GM12878 (cell line): ENCODE measurements at regions not wholly inside any gene's neighbourhood (a gene's known extent, or its start where the extent isn't known, plus 50 kb on each side); places are given as distances from the start of the nearest gene placed in this dataset.

Experiments used
- ATAC-seq: fragments of 200-7000 bp; cut with Tn5 transposase; 3 replicates; pipeline ENCODE4 v1.9.1; 2020; ENCODE audit warnings: mild to moderate bottlenecking, moderate library complexity
- BruUV-seq: library from RNA; stranded (reverse); fragments of 400-500 nt; replicated peaks from 2 replicates; lab custom pipeline; 2021; lab: Mats Ljungman, UMichigan
- CTCF ChIA-PET: fragments of 300-600 bp; sonication (Branson Sonifier 250); formaldehyde crosslinking; extraction: SDS; loops from one replicate; lab custom pipeline; 2021; ENCODE audit warnings: inconsistent platforms; lab: Yijun Ruan, JAX
- POLR2A ChIA-PET: fragments of 350-600 bp; formaldehyde crosslinking; extraction: SDS; loops from one replicate; lab custom pipeline; 2021; ENCODE audit warnings: inconsistent platforms; lab: Charles Lee
- RAD21 ChIA-PET: fragments of 300-600 bp; sonication (Branson Sonifier 250); formaldehyde crosslinking; loops from one replicate; lab custom pipeline; 2023; ENCODE audit warnings: antibody characterized with exemption; ENCODE audit not compliant: unreplicated experiment; lab: Charles Lee
- SMC1A ChIA-PET: fragments of 300-600 bp; sonication (Branson Sonifier 250); formaldehyde crosslinking; loops from one replicate; lab custom pipeline; 2023; ENCODE audit not compliant: unreplicated experiment, uncharacterized antibody; lab: Charles Lee
- DNase-seq: peaks from one replicate; pipeline ENCODE4 v3.0.0-alpha.2; 2011; ENCODE audit warnings: low read depth, low spot score
- FAIRE-seq: peaks from 3 replicates; lab custom pipeline; 2011; peaks lifted over from hg19 to GRCh38; lab: Jason Lieb, UNC
- H2AFZ ChIP-seq: 2 replicates; pipeline ENCODE4 v1.6.0; 2011; ENCODE audit warnings: low read depth, low read length, control low read depth; ENCODE audit not compliant: control insufficient read depth
- H3K27ac ChIP-seq: 2 replicates; pipeline ENCODE4 v1.5.1; 2011; ENCODE audit warnings: control low read depth; ENCODE audit not compliant: control insufficient read depth, insufficient read depth
- H3K27me3 ChIP-seq, 2 experiments: replicated peaks in 1 of 2; 2 replicates each; pipeline versions ENCODE4 v1.6.0 to v1.6.1; 2011; ENCODE audit warnings: low read length in 1 of 2; ENCODE audit not compliant: control insufficient read depth in 2 of 2, insufficient read depth in 2 of 2
- H3K36me3 ChIP-seq, 2 experiments: 2 replicates each; pipeline ENCODE4 v1.5.1; 2011; ENCODE audit warnings: low read length in 1 of 2; ENCODE audit not compliant: control insufficient read depth in 2 of 2, insufficient read depth in 2 of 2
- H3K4me1 ChIP-seq: 2 replicates; pipeline ENCODE4 v1.6.1; 2011; ENCODE audit warnings: mild to moderate bottlenecking, low read length, moderate library complexity, mixed read lengths; ENCODE audit not compliant: control insufficient read depth, insufficient read depth
- H3K4me2 ChIP-seq: 2 replicates; pipeline ENCODE4 v1.6.0; 2011; ENCODE audit warnings: control low read depth; ENCODE audit not compliant: control insufficient read depth, insufficient read depth
- H3K4me3 ChIP-seq: fragments of 200-600 bp; sonication (generic); 2 replicates; pipeline ENCODE4 v1.5.1; 2016
- H3K79me2 ChIP-seq: 2 replicates; pipeline ENCODE4 v1.6.0; 2011; ENCODE audit warnings: low read length; ENCODE audit not compliant: control insufficient read depth, insufficient read depth
- H3K9ac ChIP-seq: 2 replicates; pipeline ENCODE4 v1.8.0; 2011; ENCODE audit warnings: low read length, control low read depth, mixed read lengths; ENCODE audit not compliant: control insufficient read depth, insufficient read depth
- H3K9me3 ChIP-seq: replicated peaks from 3 replicates; pipeline ENCODE4 v1.5.1; 2011; ENCODE audit warnings: mild to moderate bottlenecking, low read length; ENCODE audit not compliant: control insufficient read depth, insufficient read depth
- H4K20me1 ChIP-seq: 2 replicates; pipeline ENCODE4 v1.6.0; 2011; ENCODE audit not compliant: control insufficient read depth, insufficient read depth
- FOXM1 ChIP-seq: IDR thresholded peaks from 2 replicates; pipeline ENCODE4 v1.6.1; 2012; ENCODE audit warnings: low read depth, mild to moderate bottlenecking, inconsistent platforms, low read length, moderate library complexity
- IRF3 ChIP-seq: fragments of 450-650 bp; IDR thresholded peaks from 2 replicates; pipeline ENCODE4 v1.6.1; 2014; ENCODE audit warnings: mild to moderate bottlenecking
- JUND ChIP-seq: IDR thresholded peaks from 2 replicates; pipeline ENCODE4 v1.6.1; 2012; ENCODE audit warnings: low read depth, mild to moderate bottlenecking, low read length, improper control_type of control experiment, moderate library complexity
- MYC ChIP-seq: IDR thresholded peaks from 2 replicates; pipeline ENCODE4 v1.6.1; 2011; ENCODE audit warnings: mild to moderate bottlenecking, low read length, moderate library complexity, inconsistent platforms; ENCODE audit not compliant: insufficient read depth, insufficient replicate concordance, insufficient read length, severe bottlenecking
- ZNF207 ChIP-seq: fragments of 450-650 bp; IDR thresholded peaks from 2 replicates; pipeline ENCODE4 v1.6.1; 2014; ENCODE audit warnings: antibody characterized with exemption, mild to moderate bottlenecking, borderline replicate concordance
- ZNF24 ChIP-seq: fragments of 450-650 bp; IDR thresholded peaks from 2 replicates; pipeline ENCODE4 v1.6.1; 2017; ENCODE audit warnings: antibody characterized with exemption, mild to moderate bottlenecking
- ZZZ3 ChIP-seq: IDR thresholded peaks from 2 replicates; pipeline ENCODE4 v1.6.1; 2011; ENCODE audit warnings: low read depth; ENCODE audit not compliant: control insufficient read depth, insufficient read length
- WGBS: methylation state at CpG from one replicate; pipeline ENCODE4 v1.1.6; 2016; ENCODE audit warnings: low lambda C conversion rate; ENCODE audit not compliant: insufficient replicate concordance, insufficient coverage; ENCODE audit errors: missing lambda C conversion rate; 5-methylcytosine and 5-hydroxymethylcytosine counted together
- in situ Hi-C: fragments of 300-500 bp; cut with MboI; formaldehyde crosslinking; loops from 9 replicates; pipeline ENCODE4 v1.14.3; 2018; ENCODE audit warnings: mixed read lengths
- intact Hi-C: fragments of 100-400 bp; cut with micrococcal nuclease; formaldehyde crosslinking; loops from one replicate; pipeline ENCODE4 v1.14.2; 2022; ENCODE audit not compliant: unreplicated experiment

DNA sequence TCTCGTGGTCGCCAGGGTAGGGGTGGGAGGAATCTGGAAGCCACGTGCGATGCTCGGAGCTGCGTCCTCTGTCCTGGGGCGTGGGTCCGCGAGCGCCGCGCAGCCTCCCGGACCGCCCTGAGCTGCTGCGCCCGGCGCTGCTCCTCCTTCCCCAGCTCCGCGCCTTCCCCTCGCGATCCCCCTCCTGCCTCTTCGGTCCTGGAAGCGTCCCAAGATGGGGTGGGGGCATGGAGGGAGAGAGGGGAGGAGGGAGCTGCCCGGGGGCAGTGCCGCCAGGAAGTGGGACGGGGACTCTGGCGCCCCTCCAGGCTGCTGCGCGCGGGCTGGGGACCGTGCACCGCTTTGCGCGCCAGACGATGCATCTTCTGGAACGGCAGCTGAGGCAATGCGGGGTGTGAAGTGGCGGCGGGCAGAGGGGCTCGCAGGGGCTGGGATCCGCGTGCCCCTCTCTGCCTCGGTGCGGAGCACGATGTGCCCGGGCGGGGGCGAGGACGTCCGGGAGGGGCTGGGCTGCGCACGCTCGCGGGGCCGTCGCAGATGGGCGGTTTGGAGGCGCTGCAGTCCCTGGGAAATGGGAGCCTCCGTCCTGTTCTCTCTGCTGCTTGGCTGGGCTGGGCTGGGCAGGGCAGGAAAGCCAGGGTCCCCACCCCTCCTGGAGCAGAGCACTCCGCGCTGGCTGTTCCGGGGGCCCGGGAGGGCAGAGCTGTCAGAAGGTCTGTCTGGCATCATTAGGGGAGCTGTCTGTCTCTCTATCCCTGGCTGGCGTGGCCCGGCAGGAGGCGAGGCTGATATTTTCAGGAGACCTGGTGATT is 388.0 kb downstream of the SEC14L1 start:
- no peak overlapping the region for H3K9ac ChIP-seq
- BruUV-seq = no TSS peak
- H2AFZ ChIP-seq = no peak overlapping the region
- H3K79me2 ChIP-seq = no peaks in the 10 kb centered on the region
- no peaks in the 10 kb centered on the region for H3K4me1 ChIP-seq
- RAD21 ChIA-PET = no interaction called here
- H3K36me3 ChIP-seq = no peaks in the 10 kb centered on the region
- no peaks in the 10 kb centered on the region for H4K20me1 ChIP-seq
- POLR2A ChIA-PET = interaction anchor here (0.6 kb wide), 1 partner anchor 461 kb away, joined by 5 read pairs; no protein-coding TSS in a partner anchor
- in situ Hi-C loops = no loop called here
- H3K4me3 ChIP-seq = no peak overlapping the region
- no peak for FAIRE-seq
- H3K27me3 ChIP-seq = peaks cover 5% of the 10 kb centered on the region in 2 experiments
- WGBS = 17% methylated on average over 40 of the region's 66 CpGs
- no peaks in the 10 kb centered on the region for H3K9me3 ChIP-seq
- ATAC-seq = no peak
- DNase-seq = no peak
- TF ChIP-seq ZNF24 = no peak
- TF ChIP-seq ZNF207 = no peak
- no peak for TF ChIP-seq FOXM1
- no peak for TF ChIP-seq ZZZ3
- TF ChIP-seq JUND = no peak
- no peak for TF ChIP-seq IRF3
- no peak for TF ChIP-seq MYC
- TF ChIP-seq, all 136 proteins: peak for 0
- ChIA-PET CTCF (no interaction called here), SMC1A (no interaction called here)
- intact Hi-C loops = no loop called here
- Histone ChIP-seq H3K27ac (no peak overlapping the region), H3K4me2 (no peak overlapping the region)
